ENCODE measurements at regions not wholly inside any gene's neighbourhood (a gene's known extent, or its start where the extent isn't known, plus 50 kb on each side); places are given as distances from the start of the nearest gene placed in this dataset.

- no peak for DNase-seq
These were observed 225.8 kb downstream of the ETS1 start for GRCh38 chr11:128361451-128362020.

- DNase-seq: no peak
These were observed 227.8 kb downstream of the ETS1 start for GRCh38 chr11:128359515-128359914.

- DNase-seq: no peak
These were observed 230.3 kb downstream of the ETS1 start for GRCh38 chr11:128357073-128357472.

- DNase-seq: no peak
These were observed 231.8 kb downstream of the ETS1 start for GRCh38 chr11:128355558-128355957.

- DNase-seq: no peak
These were observed 232.9 kb downstream of the ETS1 start for GRCh38 chr11:128354476-128354875.

GRCh38 chr11:128351168-128351567 lies 236.2 kb downstream of the ETS1 start:
- no peak for DNase-seq

- DNase-seq: no peak
These were observed 237.6 kb downstream of the ETS1 start for GRCh38 chr11:128349650-128350299.

- no peak for DNase-seq
These were observed 240.6 kb downstream of the ETS1 start for GRCh38 chr11:128346804-128347203.

GRCh38 chr11:128345316-128345715 lies 242.0 kb downstream of the ETS1 start:
- no peak for DNase-seq

GRCh38 chr11:128343870-128344269 lies 243.5 kb downstream of the ETS1 start:
- DNase-seq: no peak

GRCh38 chr11:128343135-128343514 lies 244.2 kb downstream of the ETS1 start:
- no peak for DNase-seq

- no peak for DNase-seq
These were observed 244.7 kb downstream of the ETS1 start for GRCh38 chr11:128342511-128343134.

- peak; percentile 25 for DNase-seq
These were observed 245.8 kb downstream of the ETS1 start for GRCh38 chr11:128341280-128342248.

- DNase-seq: no peak
These were observed 247.6 kb downstream of the ETS1 start for GRCh38 chr11:128339792-128340191.

GRCh38 chr11:128338811-128339210 lies 248.5 kb downstream of the ETS1 start:
- no peak for DNase-seq

GRCh38 chr11:128336203-128336602 lies 251.2 kb downstream of the ETS1 start:
- no peak for DNase-seq

- DNase-seq: no peak
These were observed 251.6 kb downstream of the ETS1 start for GRCh38 chr11:128335729-128336128.

GRCh38 chr11:128334311-128335044 lies 252.9 kb downstream of the ETS1 start:
- no peak for DNase-seq

GRCh38 chr11:128331317-128331716 lies 256.0 kb downstream of the ETS1 start:
- no peak for DNase-seq

- DNase-seq: no peak
These were observed 257.2 kb downstream of the ETS1 start for GRCh38 chr11:128330203-128330602.

- DNase-seq: peak; percentile 9
These were observed 258.3 kb downstream of the ETS1 start for GRCh38 chr11:128328955-128329551.

GRCh38 chr11:128327274-128327673 lies 260.1 kb downstream of the ETS1 start:
- DNase-seq: no peak

Data from effector CD8-positive, alpha-beta T cell (primary cell).